GM21360 (cell line): ENCODE measurements at regions not wholly inside any gene's neighbourhood (a gene's known extent, or its start where the extent isn't known, plus 50 kb on each side); places are given as distances from the start of the nearest gene placed in this dataset.
"Not testable (repeated sequence)": the region's sequence is repeated elsewhere in the genome, so short reads cannot be mapped to it uniquely, and the experiment has no call there.

Experiments used
- ATAC-seq: cut with Tn5 transposase; IDR thresholded peaks from one replicate; pipeline ENCODE4 v1.9.1; 2021; ENCODE audit warnings: mild to moderate bottlenecking, moderate library complexity; ENCODE audit not compliant: unreplicated experiment

DNA sequence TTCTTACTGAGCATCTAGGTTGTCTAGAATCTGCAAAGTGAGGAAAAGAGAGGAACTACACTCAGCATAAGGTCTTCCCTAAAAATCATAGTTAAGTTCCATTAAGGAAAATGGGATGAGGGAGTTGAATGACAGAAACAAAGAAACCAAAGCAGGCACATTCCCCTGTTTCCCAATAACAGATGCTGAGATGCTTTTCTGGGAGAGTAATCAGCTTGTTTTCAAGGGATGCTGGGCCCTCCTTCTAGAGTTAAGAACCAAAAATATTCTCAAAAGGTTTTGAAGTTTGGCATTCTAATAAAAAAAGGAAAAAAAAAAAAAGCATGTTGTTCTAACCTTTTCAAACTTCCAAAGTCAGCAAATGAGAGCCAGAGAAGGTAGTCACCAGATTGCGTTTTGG, 105.2 kb upstream of the ZNF648 start:
- ATAC-seq, result no peak

DNA sequence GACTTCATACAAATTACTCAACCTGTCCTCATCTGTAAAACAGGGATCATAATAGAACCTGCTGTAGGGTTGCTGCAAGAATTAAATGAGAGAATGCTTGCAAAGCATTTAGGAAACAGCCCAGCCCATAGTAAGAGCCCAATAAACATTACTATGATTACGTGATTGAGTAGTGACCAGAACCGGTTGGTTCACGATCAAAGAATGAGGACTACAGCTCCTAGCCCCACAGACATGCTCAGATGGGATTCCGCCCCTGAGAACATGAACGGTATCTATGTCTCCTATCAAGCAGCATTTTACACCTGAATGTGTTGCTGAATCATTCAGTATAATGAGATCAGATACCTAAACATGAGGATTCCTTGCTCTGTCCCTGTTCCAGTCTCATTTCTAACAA, 104.8 kb upstream of the ZNF648 start:
- ATAC-seq, result no peak

DNA sequence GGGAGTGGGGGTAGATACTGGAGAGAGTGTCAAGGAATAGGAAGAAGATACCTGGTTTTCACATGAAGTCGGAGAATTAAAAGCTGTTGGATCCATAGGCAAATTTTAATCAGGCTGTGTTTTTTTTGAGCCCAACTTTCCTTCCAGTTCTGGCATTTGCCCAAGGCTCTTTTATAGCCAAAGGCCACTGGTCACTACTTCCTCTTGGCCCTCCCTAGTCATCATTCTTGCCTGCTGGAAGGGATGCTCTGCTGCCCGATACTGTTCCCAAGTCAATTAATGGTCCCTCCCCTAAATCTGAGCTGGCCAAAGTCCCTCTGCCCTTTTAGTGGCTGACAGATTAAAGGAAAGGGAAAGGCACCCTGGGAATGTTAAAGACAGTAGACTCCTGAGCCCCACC, 102.8 kb upstream of the ZNF648 start:
- ATAC-seq, result no peak

DNA sequence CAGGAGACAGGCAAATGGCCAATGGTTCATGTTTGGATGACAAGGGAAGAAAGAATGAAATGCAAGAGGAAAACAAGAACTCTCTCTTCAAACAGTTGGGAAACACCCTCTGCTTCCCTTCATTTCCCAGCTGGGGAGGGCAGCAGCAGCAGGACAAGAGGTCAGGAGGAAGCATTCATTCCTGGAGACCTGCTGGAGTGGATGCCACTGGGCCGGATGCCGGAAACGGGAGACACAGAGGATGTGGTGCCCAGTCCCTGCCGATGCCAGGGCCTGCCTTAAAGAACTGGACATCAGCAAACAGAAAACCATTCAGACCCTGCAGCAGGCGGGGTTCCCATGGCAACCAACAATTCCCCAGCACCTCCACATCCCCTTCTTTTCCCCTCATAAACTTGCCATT, 102.3 kb upstream of the ZNF648 start:
- ATAC-seq, result no peak

DNA sequence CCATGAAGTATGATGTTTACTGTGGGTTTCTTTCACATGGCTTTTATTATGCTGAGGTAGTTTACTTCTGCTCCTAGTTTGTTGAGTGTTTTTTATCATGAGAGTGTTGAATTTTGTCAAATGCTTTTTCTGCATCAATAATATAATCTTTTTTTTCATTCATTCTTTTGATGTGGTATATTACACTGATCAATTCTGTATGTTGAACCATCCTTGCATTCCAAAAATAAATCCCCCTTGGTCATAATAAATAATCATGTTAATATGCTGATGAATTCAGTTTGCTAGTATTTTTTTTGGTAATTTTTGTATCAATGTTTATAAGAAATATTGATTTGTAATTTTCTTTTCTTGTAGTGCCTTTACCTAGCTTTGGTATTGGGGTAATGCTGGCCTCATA, 97.9 kb upstream of the ZNF648 start:
- ATAC-seq, result no peak

DNA sequence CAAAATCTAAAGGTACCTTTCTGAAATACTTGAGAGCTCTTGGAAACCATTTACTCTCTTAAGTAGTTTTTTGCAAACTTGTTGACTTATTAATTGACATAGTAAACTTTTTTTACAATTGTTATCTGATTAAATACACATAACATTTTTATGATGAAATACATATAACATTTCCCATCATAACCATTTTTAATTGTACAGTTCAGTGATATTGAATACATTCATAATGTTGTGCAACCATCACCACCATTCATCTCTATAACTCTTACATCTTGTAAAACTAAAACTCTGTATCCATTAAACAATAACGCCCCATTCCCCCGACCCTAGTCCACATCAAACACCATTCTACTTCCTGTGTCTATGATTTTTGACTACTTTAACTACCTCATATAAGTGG, 95.7 kb upstream of the ZNF648 start:
- ATAC-seq, result no peak

DNA sequence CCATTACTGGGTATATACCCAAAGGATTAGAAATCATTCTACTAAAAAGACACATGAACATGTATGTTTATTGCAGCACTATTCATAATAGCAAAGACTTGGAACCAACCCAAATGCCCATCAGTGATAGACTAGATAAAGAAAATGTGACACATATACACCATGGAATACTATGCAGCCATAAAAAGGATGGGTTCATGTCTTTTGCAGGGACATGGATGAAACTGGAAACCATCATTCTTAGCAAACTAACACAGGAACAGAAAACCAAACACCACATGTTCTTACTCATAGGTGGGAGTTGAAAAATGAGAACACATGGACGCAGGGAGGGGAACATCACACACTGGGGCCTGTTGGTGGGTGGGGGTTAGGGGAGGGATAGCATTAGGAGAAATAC, 92.9 kb upstream of the ZNF648 start:
- ATAC-seq, result not testable (repeated sequence)

DNA sequence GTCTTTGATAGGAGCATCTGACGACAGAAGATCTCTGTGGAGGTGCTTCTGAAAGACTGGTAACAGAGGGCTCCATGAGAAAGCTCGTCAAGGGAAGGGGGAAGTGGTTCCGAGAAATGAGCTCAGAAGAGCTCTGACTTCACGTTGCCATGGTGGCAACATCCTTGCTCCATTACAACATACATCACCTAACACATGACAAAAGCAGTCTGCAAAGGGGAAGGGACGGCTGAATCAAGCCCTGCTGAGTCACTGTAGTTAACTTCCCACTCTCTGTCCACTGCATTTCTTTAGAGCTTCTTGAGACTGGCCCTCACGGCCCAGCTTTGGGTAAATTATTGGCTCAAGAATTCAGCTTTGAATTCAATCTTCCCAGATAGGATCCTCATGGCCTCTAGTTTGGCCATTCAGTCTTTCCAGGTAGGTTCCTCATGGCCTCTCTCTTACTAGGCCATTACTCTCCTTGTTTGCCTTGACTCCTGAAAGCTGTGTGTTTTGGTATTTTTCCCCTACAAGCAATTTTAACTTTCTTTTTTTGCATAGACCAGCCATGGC, 88.0 kb upstream of the ZNF648 start:
- ATAC-seq, result no peak

DNA sequence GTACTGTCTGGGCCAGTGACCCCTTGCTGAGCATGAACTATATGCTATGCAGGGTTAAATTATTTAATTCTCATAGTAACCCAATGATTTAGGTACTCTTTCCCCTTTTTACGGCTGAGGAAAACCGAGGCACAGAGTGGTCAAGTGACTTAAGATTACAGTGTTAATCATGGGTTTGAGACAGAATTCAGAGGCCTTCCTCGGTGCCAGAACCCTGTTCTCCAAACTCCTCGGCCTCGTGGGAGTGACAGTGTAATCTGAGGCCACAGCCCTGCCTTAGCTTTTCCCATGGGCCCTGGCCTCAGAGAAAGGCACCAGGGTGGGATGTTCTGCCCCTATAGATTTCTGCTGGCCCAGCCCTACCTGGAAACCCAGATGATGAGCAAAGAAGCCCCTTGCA, 86.4 kb upstream of the ZNF648 start:
- no peak for ATAC-seq

DNA sequence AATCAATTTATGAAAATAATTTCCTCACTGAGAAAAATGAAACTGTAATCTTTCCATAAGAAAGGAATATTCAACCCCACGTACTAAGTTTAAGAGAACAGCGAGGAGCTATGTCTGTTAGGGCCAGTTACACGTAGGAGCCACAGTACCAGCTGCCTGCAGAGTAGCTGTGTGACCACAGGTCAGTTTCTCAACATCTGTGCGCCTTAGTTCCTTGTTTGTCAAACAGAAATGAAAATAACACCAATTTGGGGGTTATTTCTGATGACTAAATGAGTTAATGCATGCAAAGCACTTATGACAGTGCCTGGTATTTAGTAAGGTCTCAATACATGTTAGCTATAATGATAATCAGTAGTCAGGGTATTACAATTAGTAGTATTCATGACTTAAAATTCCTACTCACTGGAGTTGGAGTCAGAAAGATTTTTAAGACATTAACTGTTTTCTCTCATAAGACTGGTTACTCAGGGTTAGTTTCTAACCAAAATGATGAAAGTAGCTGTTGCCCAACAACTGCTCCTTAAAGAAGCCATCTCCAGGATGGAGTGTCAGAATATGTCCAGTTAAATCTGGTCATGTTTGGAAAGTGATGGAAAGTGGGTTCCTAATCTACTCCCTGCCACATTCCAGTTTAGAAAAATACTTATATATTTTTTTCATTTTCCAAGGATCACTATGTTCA, 85.8 kb upstream of the ZNF648 start:
- peak; percentile 77 for ATAC-seq

DNA sequence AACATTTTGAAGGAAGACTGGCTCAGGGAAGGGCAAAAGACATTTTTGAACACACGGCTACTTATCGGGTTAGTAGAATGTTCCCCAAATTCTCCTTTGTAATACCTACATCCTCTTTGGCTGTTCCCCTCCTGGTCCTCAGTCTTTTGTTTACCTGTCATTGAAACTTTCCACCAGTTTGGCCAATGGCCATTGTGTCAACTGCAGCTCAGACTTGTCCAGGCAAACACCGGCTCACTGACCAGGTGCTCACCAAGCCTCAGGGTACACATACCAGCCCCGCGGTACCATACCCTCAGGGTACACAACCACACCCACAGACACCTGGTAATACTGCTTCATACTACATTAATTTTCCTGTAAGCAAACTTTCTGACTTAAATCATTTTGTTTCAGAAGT, 84.8 kb upstream of the ZNF648 start:
- no peak for ATAC-seq

DNA sequence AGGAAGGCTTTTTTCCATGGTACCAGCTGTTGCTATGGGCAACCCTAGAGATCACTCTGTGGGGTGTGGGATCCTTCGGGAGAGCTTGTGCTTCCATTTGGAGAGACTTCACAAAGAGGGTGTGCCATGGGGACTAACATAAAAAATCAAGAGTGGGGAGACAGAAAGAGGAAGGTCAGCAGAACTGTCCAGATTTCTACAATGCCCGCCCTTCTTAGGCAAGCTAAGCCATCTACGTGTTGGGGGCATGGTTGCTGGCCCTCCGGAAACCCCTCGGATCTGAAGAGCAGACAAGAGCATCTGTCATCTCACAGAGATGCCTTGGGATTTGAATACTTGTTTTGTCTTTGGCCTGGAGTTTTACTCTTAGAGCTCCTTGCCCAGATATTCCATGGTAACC, 83.9 kb upstream of the ZNF648 start:
- no peak for ATAC-seq

DNA sequence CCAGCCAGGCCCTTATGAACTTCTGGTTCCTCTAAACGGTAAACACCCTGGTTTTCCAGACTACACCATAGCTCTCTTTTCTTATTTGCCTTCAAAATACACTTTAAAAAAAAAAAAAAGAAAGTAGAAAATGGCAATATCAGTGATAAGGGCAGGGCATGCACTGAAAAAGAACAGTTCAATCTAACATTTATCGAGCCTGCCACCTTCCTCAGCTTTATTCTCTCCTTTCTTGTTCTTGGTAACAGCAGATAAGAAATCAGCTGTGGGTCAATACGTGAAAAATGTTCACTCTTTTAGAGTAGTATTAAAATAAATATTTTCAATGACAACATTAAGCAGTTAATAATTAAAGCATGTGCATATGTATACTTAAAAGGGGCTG, 83.1 kb upstream of the ZNF648 start:
- ATAC-seq, result no peak

DNA sequence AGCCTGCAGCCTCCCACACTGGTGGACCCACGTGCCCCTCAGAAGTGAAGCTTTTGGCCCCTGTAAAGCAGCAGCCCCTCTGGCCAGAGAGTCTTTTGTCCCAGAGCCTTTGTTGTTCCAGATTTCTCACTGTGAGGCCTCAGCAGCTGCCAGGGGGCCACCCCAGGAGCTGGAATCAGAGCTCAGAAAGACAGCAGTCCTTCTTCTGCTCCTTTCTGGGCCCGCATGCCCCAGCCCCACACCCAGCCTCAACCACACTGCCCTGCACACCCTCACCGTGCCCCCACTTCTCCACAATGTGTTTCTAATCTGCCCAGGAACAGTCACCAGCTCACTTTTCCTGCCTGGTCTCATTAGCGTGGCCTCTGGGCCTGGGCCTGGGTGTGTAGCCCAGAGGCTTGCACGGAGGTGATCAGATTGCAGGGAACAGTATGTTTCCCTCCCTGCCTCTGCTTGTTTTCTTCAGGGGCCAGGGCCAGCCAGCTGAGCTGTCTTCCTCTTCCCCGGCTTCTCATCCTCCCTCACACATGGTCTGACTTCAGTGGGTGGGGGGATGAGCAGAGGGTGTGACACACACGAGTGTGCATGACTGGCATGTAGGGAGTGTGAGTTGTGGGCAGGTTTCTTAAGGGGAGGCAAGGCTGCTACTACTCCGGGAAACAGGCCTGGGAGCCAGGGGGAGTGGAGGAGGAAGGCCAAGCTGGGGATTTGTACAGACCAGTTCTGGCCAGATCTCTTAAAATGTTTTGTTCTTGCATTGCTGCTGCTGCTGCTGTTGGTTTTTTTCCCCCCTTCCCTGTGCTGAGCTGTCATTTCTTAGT, 82.5 kb upstream of the ZNF648 start:
- ATAC-seq, result no peak

DNA sequence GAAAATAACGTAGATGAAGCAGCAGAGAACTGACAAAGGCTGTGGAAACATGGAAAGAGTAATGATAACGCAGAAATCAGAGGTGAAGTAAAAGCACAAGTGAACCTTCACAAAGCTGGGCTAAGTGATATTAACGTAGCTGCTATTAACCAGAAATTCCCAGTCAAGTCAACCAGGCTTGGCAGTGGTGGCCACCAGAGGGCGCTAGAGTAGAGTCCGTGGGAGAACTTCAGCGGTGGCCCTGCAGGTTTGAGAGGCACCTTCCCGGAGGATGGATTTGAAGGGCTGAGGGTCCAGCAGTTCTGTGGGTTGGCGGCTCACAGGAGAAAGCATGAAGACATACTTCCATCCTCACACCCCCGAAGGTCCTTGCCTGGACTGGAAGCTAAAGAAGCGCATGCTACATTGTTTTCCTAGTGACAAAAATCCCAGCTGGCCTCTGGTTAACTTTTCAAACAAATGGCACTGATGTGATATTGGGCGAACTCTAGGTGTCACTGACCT, 81.7 kb upstream of the ZNF648 start:
- peak; percentile 43 for ATAC-seq

DNA sequence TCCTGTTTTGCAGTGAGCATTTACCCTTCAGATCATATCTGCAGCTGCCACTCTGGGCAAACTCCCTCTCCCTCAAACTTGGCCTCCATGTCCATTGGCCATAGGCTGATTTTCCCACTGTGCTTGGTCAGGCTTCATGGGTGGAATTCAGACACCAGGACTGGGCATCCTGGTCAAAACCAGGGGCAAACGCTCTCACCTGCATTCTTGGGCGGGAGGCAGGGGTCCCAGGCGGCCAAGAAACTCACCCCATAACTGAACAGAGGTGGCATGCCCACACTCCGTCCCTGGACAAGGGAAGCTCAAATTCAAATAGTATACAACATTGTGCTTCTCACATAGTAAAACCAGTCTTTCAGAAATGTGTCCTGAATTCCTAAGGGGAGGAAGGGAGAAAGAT, 81.1 kb upstream of the ZNF648 start:
- ATAC-seq, result no peak

DNA sequence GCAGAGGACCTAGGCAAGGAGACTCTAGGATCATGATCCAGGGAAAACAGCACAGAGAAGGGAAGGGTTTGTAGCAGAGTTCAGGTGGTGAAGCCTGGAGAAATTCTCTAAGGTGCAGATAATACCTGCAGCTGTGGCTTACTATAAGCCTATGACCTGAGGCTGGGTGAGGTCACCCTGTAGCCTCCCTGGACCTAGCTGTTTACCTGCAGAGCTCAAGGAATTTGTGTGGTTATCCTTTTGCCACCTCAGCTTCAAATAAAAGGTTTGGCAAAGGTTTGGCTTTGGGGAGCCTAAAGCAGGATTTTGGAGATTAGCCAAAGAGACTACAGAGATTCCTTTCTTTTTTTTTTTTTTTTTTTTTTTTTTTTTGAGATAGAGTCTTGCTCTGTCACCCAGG, 79.5 kb upstream of the ZNF648 start:
- no peak for ATAC-seq

DNA sequence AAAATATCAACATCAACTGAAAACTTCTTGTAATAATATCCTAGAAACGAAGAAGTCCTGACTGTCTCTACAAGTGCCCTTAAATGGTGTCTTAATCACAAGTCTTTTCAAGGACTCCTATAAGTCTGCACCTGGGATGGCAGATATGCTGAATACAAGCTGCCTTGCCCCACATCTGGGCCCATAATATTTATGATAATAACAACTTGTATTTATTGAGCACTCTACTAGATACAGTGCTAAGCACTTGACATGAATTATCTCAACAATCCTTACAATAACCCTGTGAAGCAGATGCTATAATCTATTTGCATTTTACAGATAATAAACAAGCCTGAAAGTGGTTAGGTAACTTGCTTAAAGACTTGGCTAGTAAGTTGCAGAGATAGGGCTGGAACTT, 78.0 kb upstream of the ZNF648 start:
- no peak for ATAC-seq

DNA sequence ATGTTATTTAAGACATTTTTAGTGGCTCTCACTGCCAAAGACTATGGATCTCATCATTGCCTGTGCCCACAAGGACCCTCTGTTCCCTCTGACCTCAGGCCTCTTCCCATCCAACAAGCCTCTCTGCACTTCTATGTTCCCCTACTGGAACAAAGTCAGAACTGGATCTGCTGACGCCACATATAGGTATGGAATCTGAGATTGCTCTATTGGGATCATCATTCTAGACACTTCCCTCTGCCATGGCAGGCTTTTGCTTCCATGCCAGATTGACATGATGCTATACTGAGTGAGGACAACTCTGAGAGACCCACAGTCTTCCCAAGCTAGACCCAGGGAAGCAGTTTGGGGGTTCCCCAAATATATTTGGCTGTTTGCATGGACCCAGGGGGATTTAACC, 76.0 kb upstream of the ZNF648 start:
- ATAC-seq, result no peak

DNA sequence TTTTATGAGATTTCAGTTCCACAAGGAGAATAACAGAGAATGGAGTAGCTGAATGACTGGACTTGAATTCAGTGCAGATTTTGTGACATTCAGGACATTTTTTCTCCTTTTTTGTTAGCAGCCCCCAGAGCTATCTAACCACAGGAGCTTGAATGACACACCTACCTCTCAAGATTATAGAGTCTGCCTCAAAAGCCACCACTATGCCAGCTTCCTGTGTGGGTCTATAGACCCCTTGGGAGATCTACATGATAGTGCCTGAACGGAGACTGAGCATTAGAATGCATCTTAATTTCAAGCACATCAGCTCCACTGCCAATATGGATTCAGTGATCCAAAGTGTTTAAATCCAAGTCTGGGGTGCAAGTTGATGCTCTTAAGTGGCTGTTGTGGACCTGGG, 74.4 kb upstream of the ZNF648 start:
- no peak for ATAC-seq

DNA sequence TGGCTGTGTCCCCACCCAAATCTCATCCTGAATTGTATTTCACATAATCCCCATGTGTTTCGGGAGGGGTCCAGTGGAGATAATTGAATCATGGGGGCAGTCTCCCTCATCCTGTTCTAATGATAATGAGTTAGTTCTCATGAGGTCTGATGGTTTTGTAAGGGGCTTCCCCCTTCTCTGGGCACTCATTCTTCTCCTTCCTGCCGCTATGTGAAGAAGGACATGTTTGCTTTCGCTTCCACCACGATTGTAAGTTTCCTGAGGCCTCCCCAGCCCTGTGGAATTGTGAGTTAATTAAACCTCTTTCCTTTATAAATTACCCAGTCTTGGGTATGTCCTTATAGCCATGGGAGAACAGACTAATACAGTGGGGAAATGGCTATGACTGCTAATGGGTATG, 72.7 kb upstream of the ZNF648 start:
- ATAC-seq, result no peak

DNA sequence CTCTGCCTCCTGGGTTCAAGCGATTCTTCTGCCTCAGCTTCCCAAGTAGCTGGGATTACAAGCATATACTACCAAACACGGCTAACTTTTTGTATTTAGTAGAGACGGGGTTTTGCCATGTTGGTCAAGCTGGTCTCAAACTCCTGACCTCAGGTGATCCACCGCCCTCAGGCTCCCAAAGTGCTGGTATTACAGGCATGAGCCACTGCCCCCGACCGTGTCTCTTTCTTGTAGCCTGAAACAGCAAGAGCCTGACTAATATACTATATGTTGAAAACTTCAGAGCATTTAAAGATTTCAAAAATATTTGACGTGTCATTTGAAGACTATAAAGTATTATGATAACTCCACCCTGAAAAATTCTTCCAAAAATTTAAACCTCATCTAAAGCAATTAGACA, 71.7 kb upstream of the ZNF648 start:
- no peak for ATAC-seq
